GM12878 (cell line): ENCODE measurements at regions not wholly inside any gene's neighbourhood (a gene's known extent, or its start where the extent isn't known, plus 50 kb on each side); places are given as distances from the start of the nearest gene placed in this dataset.

Source experiments
- CREB1 ChIP-seq: IDR thresholded peaks from 2 replicates; pipeline ENCODE4 v1.6.1; 2012; ENCODE audit warnings: low read depth, mild to moderate bottlenecking, inconsistent platforms
- CTCF ChIP-seq, 3 experiments: IDR thresholded peaks in 2 of 3; conservative IDR thresholded peaks in 1 of 3; 2 replicates each; pipeline ENCODE4 v1.5.1; 2011; ENCODE audit warnings: low read depth in 3 of 3, low read length in 3 of 3, mild to moderate bottlenecking in 3 of 3, control low read depth in 2 of 3, moderate library complexity in 2 of 3, inconsistent platforms in 1 of 3, mixed read lengths in 1 of 3; ENCODE audit not compliant: control insufficient read depth in 2 of 3, insufficient read depth in 1 of 3; ENCODE audit errors: extremely low read depth in 1 of 3
- HDAC2 ChIP-seq: fragments of 200-600 bp; sonication (generic); IDR thresholded peaks from 2 replicates; pipeline ENCODE4 v1.6.1; 2017
- JUNB ChIP-seq: IDR thresholded peaks from 2 replicates; pipeline ENCODE4 v1.6.1; 2016; ENCODE audit warnings: antibody characterized with exemption, mild to moderate bottlenecking
- MXI1 ChIP-seq: fragments of 150-350 bp; IDR thresholded peaks from 2 replicates; pipeline ENCODE4 v1.6.1; 2011; ENCODE audit warnings: low read depth, mild to moderate bottlenecking, inconsistent platforms, low read length, improper control_type of control experiment
- NFYB ChIP-seq: IDR thresholded peaks from 2 replicates; pipeline ENCODE4 v1.6.1; 2011; ENCODE audit warnings: low read depth, mild to moderate bottlenecking, low read length, improper control_type of control experiment, moderate library complexity; ENCODE audit not compliant: insufficient read depth
- PBX3 ChIP-seq: IDR thresholded peaks from 2 replicates; pipeline ENCODE4 v1.6.1; 2011; ENCODE audit warnings: mild to moderate bottlenecking, low read depth, low read length, moderate library complexity; ENCODE audit not compliant: insufficient replicate concordance
- POLR2A ChIP-seq: IDR thresholded peaks from 2 replicates; pipeline ENCODE4 v1.6.1; 2011; ENCODE audit warnings: low read depth, mild to moderate bottlenecking, low read length
- POLR2AphosphoS2 ChIP-seq: IDR thresholded peaks from 2 replicates; pipeline ENCODE4 v1.6.1; 2011; ENCODE audit warnings: low read depth, mild to moderate bottlenecking, low read length, improper control_type of control experiment, moderate library complexity
- POLR2AphosphoS5 ChIP-seq: IDR thresholded peaks from 2 replicates; pipeline ENCODE4 v1.6.1; 2011; ENCODE audit warnings: mild to moderate bottlenecking, low read length, inconsistent platforms
- RFX5 ChIP-seq: IDR thresholded peaks from 2 replicates; pipeline ENCODE4 v1.6.1; 2011; ENCODE audit warnings: low read depth, low read length, improper control_type of control experiment
- USF2 ChIP-seq: IDR thresholded peaks from 2 replicates; pipeline ENCODE4 v1.6.1; 2011; ENCODE audit warnings: low read depth, low read length, improper control_type of control experiment, borderline replicate concordance
- ZNF274 ChIP-seq: IDR thresholded peaks from one replicate; pipeline ENCODE4 v1.8.0; 2011; ENCODE audit not compliant: insufficient read length, insufficient read depth

GRCh38 chr3:72666447-72666755, 181.8 kb downstream of the SHQ1 start:
- TF ChIP-seq CTCF (IDR thresholded peaks at IDR 0.05 in 2 of 3, conservative IDR thresholded peaks at IDR 0.05 in 1 of 3; ENCODE audit: control insufficient read depth in 2 of 3, extremely low read depth in 1 of 3, insufficient read depth in 1 of 3, low read depth in 3 of 3, low read length in 3 of 3): no peak
- TF ChIP-seq PBX3: no peak
- no peak for TF ChIP-seq JUNB
- TF ChIP-seq POLR2A: no peak
- no peak for TF ChIP-seq CREB1
- TF ChIP-seq HDAC2: no peak
- no peak for TF ChIP-seq NFYB
- TF ChIP-seq ZNF274: no peak
- TF ChIP-seq MXI1: no peak
- TF ChIP-seq POLR2AphosphoS5: no peak
- no peak for TF ChIP-seq POLR2AphosphoS2
- no peak for TF ChIP-seq USF2
- no peak for TF ChIP-seq RFX5
